H1 (cell line): ENCODE measurements at regions not wholly inside any gene's neighbourhood (a gene's known extent, or its start where the extent isn't known, plus 50 kb on each side); places are given as distances from the start of the nearest gene placed in this dataset.
A peak's percentile ranks its signal among the peaks of the same experiment; 100 is the strongest.

Experiments used
- CTCF ChIP-seq, 3 experiments: IDR thresholded peaks; 1 replicate in 2 of 3; 2 replicates in 1 of 3; pipeline versions ENCODE4 v1.5.1 to v1.6.1; 2011; ENCODE audit warnings: low read length in 3 of 3, mild to moderate bottlenecking in 3 of 3, inconsistent platforms in 2 of 3, low read depth in 1 of 3, moderate library complexity in 1 of 3; ENCODE audit not compliant: insufficient read depth in 1 of 3; ENCODE audit errors: control extremely low read depth in 1 of 3
- POLR2A ChIP-seq, 2 experiments: IDR thresholded peaks; 1 replicate in 1 of 2; 2 replicates in 1 of 2; pipeline ENCODE4 v1.6.1; 2011; ENCODE audit warnings: low read depth in 2 of 2, low read length in 2 of 2, mild to moderate bottlenecking in 2 of 2; ENCODE audit errors: control extremely low read depth in 1 of 2
- TF ChIP-seq, protein P1 (sequence below): IDR thresholded peaks from 2 replicates; pipeline ENCODE4 v1.6.1; 2012; ENCODE audit warnings: low read length, inconsistent platforms

DNA sequence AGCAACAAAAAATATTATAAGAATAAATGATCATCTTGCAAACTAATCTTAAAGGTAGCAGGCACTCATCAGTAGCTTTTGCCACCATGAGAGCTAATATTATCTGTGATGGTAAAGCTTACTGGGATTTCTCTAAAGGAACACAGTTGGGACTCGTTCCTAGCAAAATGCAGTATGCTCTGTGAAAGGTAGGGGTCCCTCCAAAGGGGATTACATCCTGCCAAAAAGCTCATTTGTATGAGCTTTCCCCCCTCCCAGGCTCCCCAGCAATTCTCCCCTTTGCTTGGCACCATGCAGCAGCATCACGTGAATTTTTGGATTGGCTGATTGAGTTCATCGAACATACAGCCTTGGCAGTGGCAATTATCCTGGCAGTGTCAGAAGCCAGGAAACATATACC is 361.0 kb upstream of the PLSCR5 start:
- peak in 1 of 3 experiments; percentile 38; a peak in 2 of 4 replicates for TF ChIP-seq CTCF (IDR thresholded peaks at IDR 0.05; ENCODE audit: control extremely low read depth in 1 of 3, insufficient read depth in 1 of 3, low read depth in 1 of 3, low read length in 3 of 3)
- TF ChIP-seq, protein P1, sequence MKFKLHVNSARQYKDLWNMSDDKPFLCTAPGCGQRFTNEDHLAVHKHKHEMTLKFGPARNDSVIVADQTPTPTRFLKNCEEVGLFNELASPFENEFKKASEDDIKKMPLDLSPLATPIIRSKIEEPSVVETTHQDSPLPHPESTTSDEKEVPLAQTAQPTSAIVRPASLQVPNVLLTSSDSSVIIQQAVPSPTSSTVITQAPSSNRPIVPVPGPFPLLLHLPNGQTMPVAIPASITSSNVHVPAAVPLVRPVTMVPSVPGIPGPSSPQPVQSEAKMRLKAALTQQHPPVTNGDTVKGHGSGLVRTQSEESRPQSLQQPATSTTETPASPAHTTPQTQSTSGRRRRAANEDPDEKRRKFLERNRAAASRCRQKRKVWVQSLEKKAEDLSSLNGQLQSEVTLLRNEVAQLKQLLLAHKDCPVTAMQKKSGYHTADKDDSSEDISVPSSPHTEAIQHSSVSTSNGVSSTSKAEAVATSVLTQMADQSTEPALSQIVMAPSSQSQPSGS = no peak
- no peak for TF ChIP-seq POLR2A (IDR thresholded peaks at IDR 0.05; ENCODE audit: control extremely low read depth in 1 of 2, low read depth in 2 of 2, low read length in 2 of 2)
